Panc1 (cell line): ENCODE measurements at regions not wholly inside any gene's neighbourhood (a gene's known extent, or its start where the extent isn't known, plus 50 kb on each side); places are given as distances from the start of the nearest gene placed in this dataset.

Source experiments
- CTCF ChIP-seq: fragments of 450-650 bp; IDR thresholded peaks from 2 replicates; pipeline ENCODE4 v1.5.1; 2017; ENCODE audit warnings: mild to moderate bottlenecking
- POLR2AphosphoS5 ChIP-seq: IDR thresholded peaks from 2 replicates; pipeline ENCODE4 v1.6.1; 2012; ENCODE audit warnings: mild to moderate bottlenecking, low read depth, low read length, moderate library complexity
- TCF7L2 ChIP-seq: IDR thresholded peaks from 2 replicates; pipeline ENCODE4 v1.6.1; 2011; ENCODE audit warnings: mild to moderate bottlenecking, low read depth, low read length, inconsistent platforms

GRCh38 chr6:48388044-48388443 lies 277.0 kb upstream of the PTCHD4 start:
- no peak for TF ChIP-seq CTCF
- TF ChIP-seq TCF7L2: no peak
- TF ChIP-seq POLR2AphosphoS5: no peak
